ENCODE measurements at regions not wholly inside any gene's neighbourhood (a gene's known extent, or its start where the extent isn't known, plus 50 kb on each side); places are given as distances from the start of the nearest gene placed in this dataset.

DNA sequence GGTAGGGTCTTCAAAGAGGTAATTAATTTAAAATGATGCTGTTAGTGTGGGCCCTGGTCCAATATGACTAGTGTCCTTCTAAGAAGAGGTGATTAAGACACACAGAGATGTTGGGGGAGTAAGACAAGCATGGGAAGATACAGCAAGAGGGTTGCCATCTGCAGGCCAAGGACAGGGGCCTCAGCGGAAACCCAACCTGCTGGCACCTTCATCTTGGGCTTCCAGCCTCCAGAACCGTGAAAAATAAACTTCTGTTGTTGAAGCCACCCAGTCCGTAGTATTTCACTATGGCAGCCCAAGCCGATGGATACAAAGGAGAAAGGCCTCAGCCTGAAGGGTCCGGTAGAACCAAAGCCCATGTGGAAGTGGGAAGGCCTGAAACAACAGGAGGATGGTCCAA, 161.7 kb upstream of the UBE2E1 start:
- no peak for ATAC-seq
- no peak for DNase-seq (ENCODE audit: low spot score)

- ATAC-seq (no peak), DNase-seq (ENCODE audit: low spot score) (no peak)
Measured at GRCh38 chr3:23644676-23645075, 161.1 kb upstream of the UBE2E1 start.

DNA sequence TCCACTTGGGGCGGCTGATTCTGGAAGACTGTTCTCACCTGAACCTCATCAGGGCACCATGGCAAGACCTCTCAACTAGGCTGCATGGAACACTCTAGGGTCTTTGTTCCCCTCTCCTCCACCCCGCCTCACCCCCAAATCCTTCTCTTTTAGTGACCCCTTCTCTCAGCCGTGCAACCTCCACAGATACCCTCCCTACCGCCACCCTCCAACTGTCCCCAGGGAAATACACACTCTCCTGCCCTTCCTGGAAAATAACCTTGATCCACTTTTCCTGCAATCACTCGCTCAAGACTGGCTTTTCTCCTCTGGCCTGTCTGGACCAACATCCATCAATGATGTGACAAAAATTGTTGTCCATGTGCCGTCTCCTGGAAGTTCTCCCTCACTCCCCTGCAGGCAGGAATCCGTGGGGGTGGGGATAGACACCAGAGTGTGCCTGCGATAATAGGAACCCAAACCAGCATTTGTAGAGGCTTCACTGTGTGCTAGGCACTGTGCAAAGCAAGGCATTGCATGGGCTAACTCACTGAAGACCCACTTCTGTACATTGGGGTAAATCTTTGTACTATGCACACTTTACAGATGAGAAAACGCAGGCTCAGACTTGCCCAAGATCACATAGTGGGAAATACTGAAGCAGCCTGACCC, 160.1 kb upstream of the UBE2E1 start:
- DNase-seq (ENCODE audit: low spot score), result no peak

GRCh38 chr3:23646184-23646920, 159.4 kb upstream of the UBE2E1 start:
- no peak for ATAC-seq

More for the DNA sequence above, 160.1 kb upstream of the UBE2E1 start:
- ATAC-seq, result no peak

DNA sequence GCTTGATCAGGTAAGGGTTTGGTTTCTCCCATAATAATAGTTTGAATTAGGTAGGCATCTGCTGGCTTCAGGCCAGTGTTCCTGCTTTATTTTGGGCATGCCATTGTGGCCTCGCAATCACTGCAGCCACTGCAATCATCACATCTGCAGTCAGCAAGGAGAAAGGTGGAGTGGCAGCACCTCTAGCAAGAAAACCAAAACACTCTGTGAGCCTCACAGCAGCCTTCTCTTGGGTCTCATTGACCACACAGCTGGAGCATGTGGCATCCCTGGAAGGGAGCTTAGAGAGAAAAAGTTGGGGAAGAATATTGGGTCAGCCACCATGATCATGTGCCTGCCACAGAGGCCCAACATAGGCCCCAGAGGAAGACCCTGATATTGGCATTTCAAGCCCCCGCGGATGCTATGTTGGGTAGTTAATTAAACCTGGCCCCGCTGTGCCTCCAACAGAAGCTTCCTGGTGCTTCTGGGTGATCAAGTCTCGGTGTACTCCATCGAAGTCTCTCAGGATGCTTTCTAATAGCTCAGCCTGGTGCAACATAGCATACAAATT, 158.0 kb upstream of the UBE2E1 start:
- ATAC-seq, result no peak
- DNase-seq (ENCODE audit: low spot score), result no peak

More at GRCh38 chr3:23646184-23646920, 159.4 kb upstream of the UBE2E1 start:
- DNase-seq (ENCODE audit: low spot score), result no peak

GRCh38 chr3:23648326-23648995, 157.3 kb upstream of the UBE2E1 start:
- no peak for ATAC-seq
- no peak for DNase-seq (ENCODE audit: low spot score)

DNA sequence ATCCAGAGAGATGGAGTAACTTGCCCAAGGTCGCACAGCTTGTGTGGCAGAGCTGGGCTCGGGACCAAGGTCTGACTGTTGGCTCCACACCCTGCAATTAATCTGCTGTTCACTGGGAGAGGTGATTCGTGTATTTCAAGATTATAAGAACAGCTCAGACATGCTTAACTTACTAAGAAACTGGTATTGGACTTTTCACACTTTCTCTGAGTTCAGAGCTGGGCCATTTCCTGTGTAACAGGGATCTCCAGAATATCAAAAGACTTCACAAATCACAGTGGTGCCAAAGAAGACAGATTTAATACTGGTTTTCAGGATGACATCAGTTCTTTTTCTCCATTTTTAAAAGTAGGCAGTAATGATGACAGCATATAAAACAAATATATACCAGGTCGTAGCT, 156.8 kb upstream of the UBE2E1 start:
- DNase-seq (ENCODE audit: low spot score), result no peak
- ATAC-seq, result no peak

GRCh38 chr3:23649448-23649847, 156.3 kb upstream of the UBE2E1 start:
- ATAC-seq (no peak), DNase-seq (ENCODE audit: low spot score) (no peak)

GRCh38 chr3:23650371-23651140, 155.2 kb upstream of the UBE2E1 start:
- DNase-seq (ENCODE audit: low spot score) (no peak), ATAC-seq (no peak)

- no peak for ATAC-seq
- DNase-seq (ENCODE audit: low spot score), result no peak
Measured at GRCh38 chr3:23653647-23654525, 151.9 kb upstream of the UBE2E1 start.

GRCh38 chr3:23654571-23654970, 151.2 kb upstream of the UBE2E1 start:
- no peak for ATAC-seq
- no peak for DNase-seq (ENCODE audit: low spot score)

- DNase-seq (ENCODE audit: low spot score), result no peak
- ATAC-seq, result no peak
Measured at GRCh38 chr3:23655749-23656148, 150.0 kb upstream of the UBE2E1 start.

DNA sequence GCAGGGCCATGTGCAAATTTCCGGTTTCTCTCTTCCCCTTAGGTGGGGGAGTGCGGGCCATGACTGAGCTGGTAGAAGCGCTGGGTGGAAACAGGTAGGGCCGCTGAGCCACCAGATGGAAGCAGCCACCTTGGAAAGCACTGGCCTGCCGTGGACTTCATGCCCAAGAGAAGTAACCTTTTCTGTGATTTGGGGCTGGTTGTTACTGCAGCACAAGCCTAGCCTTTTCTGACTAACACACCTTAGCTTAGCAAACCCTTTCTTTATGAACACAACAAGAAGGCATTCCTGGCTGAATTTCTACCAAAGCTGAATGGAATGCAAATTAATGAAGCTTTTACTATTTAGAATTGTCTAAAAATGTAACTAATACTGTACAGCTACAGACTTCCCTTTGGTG, 149.6 kb upstream of the UBE2E1 start:
- no peak for DNase-seq (ENCODE audit: low spot score)
- ATAC-seq, result no peak

- ATAC-seq, result no peak
- no peak for DNase-seq (ENCODE audit: low spot score)
Measured at GRCh38 chr3:23656821-23657220, 148.9 kb upstream of the UBE2E1 start.

DNA sequence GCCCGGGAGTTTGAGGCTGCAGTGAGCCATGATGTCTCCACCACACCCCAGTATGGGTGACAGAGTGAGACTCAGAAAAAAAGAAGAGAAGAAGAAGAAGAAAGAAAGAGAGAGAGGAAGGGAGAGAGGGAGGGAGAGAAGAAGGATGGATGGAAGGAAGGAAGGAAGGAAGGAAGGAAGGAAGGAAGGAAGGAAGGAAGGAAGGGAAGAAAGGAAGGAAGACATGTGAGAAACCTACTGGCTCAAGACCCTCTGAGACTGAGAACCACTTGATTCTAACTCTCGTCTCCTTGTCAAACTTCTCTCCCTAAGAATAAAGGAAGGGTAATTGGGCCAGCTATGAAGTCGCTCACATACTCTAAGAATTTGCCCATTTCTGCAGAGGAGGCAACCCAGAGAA, 148.1 kb upstream of the UBE2E1 start:
- no peak for DNase-seq (ENCODE audit: low spot score)
- ATAC-seq, result no peak

GRCh38 chr3:23659274-23659673, 146.5 kb upstream of the UBE2E1 start:
- ATAC-seq, result no peak

GRCh38 chr3:23659840-23660430, 145.8 kb upstream of the UBE2E1 start:
- ATAC-seq (no peak), DNase-seq (ENCODE audit: low spot score) (no peak)

More at GRCh38 chr3:23659274-23659673, 146.5 kb upstream of the UBE2E1 start:
- DNase-seq (ENCODE audit: low spot score), result no peak

DNA sequence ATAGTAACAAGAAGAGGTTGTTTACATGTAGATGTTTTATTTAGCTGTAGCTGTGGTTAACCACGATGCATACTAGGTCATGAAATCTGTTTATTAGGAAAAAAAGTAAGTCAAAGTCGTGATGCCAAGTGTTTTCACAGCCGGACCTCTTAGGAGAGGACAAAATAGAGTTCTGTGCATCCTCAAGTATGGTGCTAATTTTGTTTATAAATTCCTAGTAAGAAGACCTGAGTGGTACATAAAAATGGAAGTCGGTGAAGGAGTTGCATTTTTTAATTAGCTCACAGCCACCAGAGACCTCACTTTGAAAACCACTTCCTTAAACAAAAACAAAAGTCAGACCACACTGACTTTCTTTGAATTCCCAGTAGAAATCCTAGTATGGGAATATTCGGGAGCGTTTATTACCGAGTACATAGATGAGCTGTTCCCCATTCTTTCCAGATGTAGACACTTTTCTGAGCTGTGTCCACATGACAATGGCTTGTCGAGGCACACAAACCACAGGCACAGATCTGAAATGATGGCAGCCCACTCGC, 143.6 kb upstream of the UBE2E1 start:
- ATAC-seq (no peak), DNase-seq (ENCODE audit: low spot score) (no peak)

GRCh38 chr3:23663246-23663645, 142.5 kb upstream of the UBE2E1 start:
- ATAC-seq, result no peak
- no peak for DNase-seq (ENCODE audit: low spot score)
